HEK293T (cell line): ENCODE measurements at regions not wholly inside any gene's neighbourhood (a gene's known extent, or its start where the extent isn't known, plus 50 kb on each side); places are given as distances from the start of the nearest gene placed in this dataset.

ENCODE experiments used
- ARNT ChIP-seq: fragments of 450-650 bp; IDR thresholded peaks from 2 replicates; pipeline ENCODE4 v1.6.1; 2017; ENCODE audit warnings: mild to moderate bottlenecking
- BHLHE40 ChIP-seq: fragments of 450-650 bp; IDR thresholded peaks from 2 replicates; pipeline ENCODE4 v1.6.1; 2016; ENCODE audit warnings: mild to moderate bottlenecking, moderate library complexity, borderline replicate concordance
- FOXA1 ChIP-seq: fragments of 450-650 bp; IDR thresholded peaks from 2 replicates; pipeline ENCODE4 v1.6.1; 2016; ENCODE audit warnings: mild to moderate bottlenecking
- FOXK2 ChIP-seq: fragments of 450-650 bp; IDR thresholded peaks from 2 replicates; pipeline ENCODE4 v1.6.1; 2016; ENCODE audit warnings: mild to moderate bottlenecking
- FOXM1 ChIP-seq: fragments of 450-650 bp; IDR thresholded peaks from 2 replicates; pipeline ENCODE4 v1.6.1; 2017; ENCODE audit warnings: mild to moderate bottlenecking, borderline replicate concordance
- HDGF ChIP-seq: fragments of 450-650 bp; IDR thresholded peaks from 2 replicates; pipeline ENCODE4 v1.6.1; 2017; ENCODE audit warnings: antibody characterized with exemption, borderline replicate concordance
- LEF1 ChIP-seq: fragments of 450-650 bp; IDR thresholded peaks from 2 replicates; pipeline ENCODE4 v1.6.1; 2017; ENCODE audit warnings: mild to moderate bottlenecking, borderline replicate concordance
- NFRKB ChIP-seq: fragments of 450-650 bp; IDR thresholded peaks from 2 replicates; pipeline ENCODE4 v1.6.1; 2016; ENCODE audit warnings: mild to moderate bottlenecking, moderate library complexity
- PKNOX1 ChIP-seq: fragments of 450-650 bp; IDR thresholded peaks from 2 replicates; pipeline ENCODE4 v1.6.1; 2016
- SP1 ChIP-seq: fragments of 450-650 bp; IDR thresholded peaks from 2 replicates; pipeline ENCODE4 v1.6.1; 2017
- SUZ12 ChIP-seq: fragments of 450-650 bp; IDR thresholded peaks from 2 replicates; pipeline ENCODE4 v1.6.1; 2016; ENCODE audit warnings: mild to moderate bottlenecking
- TARDBP ChIP-seq: fragments of 450-650 bp; IDR thresholded peaks from 2 replicates; pipeline ENCODE4 v1.6.1; 2016
- ZNF384 ChIP-seq: fragments of 450-650 bp; IDR thresholded peaks from 2 replicates; pipeline ENCODE4 v1.6.1; 2016

GRCh38 chr18:21996351-21996826, 173.0 kb upstream of the GATA6 start:
- no peak for TF ChIP-seq FOXK2
- TF ChIP-seq TARDBP: no peak
- TF ChIP-seq FOXM1: no peak
- TF ChIP-seq SP1: no peak
- no peak for TF ChIP-seq NFRKB
- TF ChIP-seq FOXA1: no peak
- no peak for TF ChIP-seq BHLHE40
- no peak for TF ChIP-seq SUZ12
- TF ChIP-seq HDGF: no peak
- TF ChIP-seq ZNF384: no peak
- TF ChIP-seq LEF1: no peak
- TF ChIP-seq ARNT: no peak
- no peak for TF ChIP-seq PKNOX1
